Keratinocyte (primary cell): ENCODE measurements at regions not wholly inside any gene's neighbourhood (a gene's known extent, or its start where the extent isn't known, plus 50 kb on each side); places are given as distances from the start of the nearest gene placed in this dataset.

Experiments used
- DNase-seq: peaks from one replicate; pipeline ENCODE4 v3.0.0-alpha.2; 2011; ENCODE audit warnings: low read depth, missing footprints, low spot score
- FAIRE-seq: peaks from 2 replicates; lab custom pipeline; 2011; peaks lifted over from hg19 to GRCh38; lab: Jason Lieb, UNC
- H2AFZ ChIP-seq: 2 replicates; pipeline ENCODE4 v1.6.0; 2012; ENCODE audit warnings: low read length, control low read depth, inconsistent platforms; ENCODE audit not compliant: control insufficient read depth
- H3K27ac ChIP-seq: 2 replicates; pipeline ENCODE4 v1.5.1; 2011; ENCODE audit warnings: low read length; ENCODE audit not compliant: control insufficient read depth, insufficient read depth
- H3K27me3 ChIP-seq: 3 replicates; pipeline ENCODE4 v1.6.0; 2011; ENCODE audit warnings: low read length; ENCODE audit not compliant: control insufficient read depth, insufficient read depth; ENCODE audit errors: extremely low read depth
- H3K36me3 ChIP-seq, 2 experiments: 2 replicates in 1 of 2; 3 replicates in 1 of 2; pipeline ENCODE4 v1.5.1; 2011; ENCODE audit warnings: low read length in 2 of 2, mild to moderate bottlenecking in 1 of 2; ENCODE audit not compliant: control insufficient read depth in 2 of 2, insufficient read depth in 2 of 2; ENCODE audit errors: extremely low read depth in 1 of 2
- H3K4me1 ChIP-seq: 3 replicates; pipeline ENCODE4 v1.5.1; 2011; ENCODE audit warnings: low read length; ENCODE audit not compliant: control insufficient read depth, insufficient read depth; ENCODE audit errors: extremely low read depth
- H3K4me2 ChIP-seq: 3 replicates; pipeline ENCODE4 v1.6.0; 2011; ENCODE audit warnings: low read depth, low read length; ENCODE audit not compliant: control insufficient read depth, insufficient read depth; ENCODE audit errors: extremely low read depth
- H3K4me3 ChIP-seq, 3 experiments: fragments of 200-600 bp in 1 of 3; sonication (generic) in 1 of 3; 2 replicates in 2 of 3; 3 replicates in 1 of 3; pipeline ENCODE4 v1.5.1; 2011 to 2016; ENCODE audit warnings: low read length in 3 of 3, mild to moderate bottlenecking in 3 of 3, control low read depth in 2 of 3, inconsistent platforms in 1 of 3, low read depth in 1 of 3, mixed read lengths in 1 of 3, mixed run types in 1 of 3, moderate library complexity in 1 of 3; ENCODE audit not compliant: control insufficient read depth in 2 of 3, insufficient read depth in 2 of 3; ENCODE audit errors: extremely low read depth in 1 of 3
- H3K79me2 ChIP-seq: 2 replicates; pipeline ENCODE4 v1.6.0; 2012; ENCODE audit warnings: low read length; ENCODE audit not compliant: control insufficient read depth, insufficient read depth
- H3K9ac ChIP-seq: 3 replicates; pipeline ENCODE4 v1.6.0; 2011; ENCODE audit warnings: low read length; ENCODE audit not compliant: control insufficient read depth, insufficient read depth; ENCODE audit errors: extremely low read depth
- H3K9me1 ChIP-seq: 3 replicates; pipeline ENCODE4 v1.6.0; 2011; ENCODE audit warnings: low read length; ENCODE audit not compliant: control insufficient read depth, insufficient read depth; ENCODE audit errors: extremely low read depth
- H3K9me3 ChIP-seq: 2 replicates; pipeline ENCODE4 v1.5.1; 2012; ENCODE audit warnings: low read depth, low read length; ENCODE audit not compliant: control insufficient read depth
- H4K20me1 ChIP-seq: 3 replicates; pipeline ENCODE4 v1.6.0; 2011; ENCODE audit warnings: low read length; ENCODE audit not compliant: control insufficient read depth, insufficient read depth; ENCODE audit errors: extremely low read depth
- EZH2 ChIP-seq: IDR thresholded peaks from one replicate; pipeline ENCODE4 v1.6.1; 2012; ENCODE audit warnings: inconsistent platforms, mild to moderate bottlenecking, low read length, moderate library complexity
- dilution Hi-C: fragments of 300-500 bp; cut with MboI; formaldehyde crosslinking; loops from one replicate; pipeline ENCODE4 v1.7.0; 2020; ENCODE audit warnings: low sequenced_read_pairs; ENCODE audit not compliant: extremely low pct_ligation_motif_present
- TF ChIP-seq, protein P1 (sequence below), 3 experiments: IDR thresholded peaks in 1 of 3; conservative IDR thresholded peaks in 1 of 3; optimal IDR thresholded peaks in 1 of 3; 2 replicates in 2 of 3; 3 replicates in 1 of 3; pipeline versions ENCODE3 to v1.5.1; 2011; ENCODE audit warnings: low read length in 3 of 3, mild to moderate bottlenecking in 3 of 3, moderate library complexity in 2 of 3, control low read depth in 1 of 3, inconsistent platforms in 1 of 3; ENCODE audit not compliant: insufficient read depth in 2 of 3; ENCODE audit errors: extremely low read depth in 1 of 3

DNA sequence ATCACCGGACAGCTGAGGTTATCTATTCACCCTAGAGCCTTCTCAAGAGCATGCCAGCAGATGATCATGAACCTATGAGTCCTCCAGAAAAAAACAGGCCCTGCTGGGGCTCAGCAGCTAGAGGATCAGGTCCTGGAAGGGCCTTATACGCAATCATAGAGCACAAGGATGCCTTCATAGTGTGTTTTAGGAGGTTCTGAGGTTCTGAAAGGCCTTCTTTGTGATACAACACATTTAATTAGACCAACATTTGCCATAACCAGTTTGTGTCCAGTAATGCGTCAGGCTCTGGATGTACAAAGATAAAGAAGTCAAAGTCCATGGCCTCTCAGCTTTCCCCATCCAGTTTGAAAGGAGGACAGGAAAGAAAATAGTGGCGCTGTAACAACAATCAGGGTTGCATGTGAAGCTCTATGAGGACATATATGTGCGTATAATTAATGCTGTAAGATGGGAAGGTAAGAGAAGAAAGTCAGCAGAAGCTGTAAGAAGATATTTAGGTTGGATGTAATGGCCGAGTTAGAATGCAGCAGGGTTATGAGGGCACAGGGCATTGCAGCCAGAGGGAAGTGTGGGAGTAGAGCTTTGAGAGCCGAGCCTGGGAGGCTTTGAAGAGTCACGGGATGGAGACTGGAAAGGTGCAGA lies 302.6 kb upstream of the TBL1XR1 start:
- Histone ChIP-seq H3K9me1 (no peaks in the 10 kb centered on the region), H3K4me1 (peaks cover 3% of the 10 kb centered on the region), H2AFZ (no peak overlapping the region), H4K20me1 (no peaks in the 10 kb centered on the region), H3K9ac (no peak overlapping the region), H3K4me3 (no peak overlapping the region), H3K4me2 (no peak overlapping the region), H3K79me2 (no peaks in the 10 kb centered on the region), H3K9me3 (no peaks in the 10 kb centered on the region), H3K27ac (no peak overlapping the region), H3K36me3 (no peaks in the 10 kb centered on the region), H3K27me3 (no peaks in the 10 kb centered on the region)
- no peak for TF ChIP-seq EZH2
- TF ChIP-seq, protein P1, sequence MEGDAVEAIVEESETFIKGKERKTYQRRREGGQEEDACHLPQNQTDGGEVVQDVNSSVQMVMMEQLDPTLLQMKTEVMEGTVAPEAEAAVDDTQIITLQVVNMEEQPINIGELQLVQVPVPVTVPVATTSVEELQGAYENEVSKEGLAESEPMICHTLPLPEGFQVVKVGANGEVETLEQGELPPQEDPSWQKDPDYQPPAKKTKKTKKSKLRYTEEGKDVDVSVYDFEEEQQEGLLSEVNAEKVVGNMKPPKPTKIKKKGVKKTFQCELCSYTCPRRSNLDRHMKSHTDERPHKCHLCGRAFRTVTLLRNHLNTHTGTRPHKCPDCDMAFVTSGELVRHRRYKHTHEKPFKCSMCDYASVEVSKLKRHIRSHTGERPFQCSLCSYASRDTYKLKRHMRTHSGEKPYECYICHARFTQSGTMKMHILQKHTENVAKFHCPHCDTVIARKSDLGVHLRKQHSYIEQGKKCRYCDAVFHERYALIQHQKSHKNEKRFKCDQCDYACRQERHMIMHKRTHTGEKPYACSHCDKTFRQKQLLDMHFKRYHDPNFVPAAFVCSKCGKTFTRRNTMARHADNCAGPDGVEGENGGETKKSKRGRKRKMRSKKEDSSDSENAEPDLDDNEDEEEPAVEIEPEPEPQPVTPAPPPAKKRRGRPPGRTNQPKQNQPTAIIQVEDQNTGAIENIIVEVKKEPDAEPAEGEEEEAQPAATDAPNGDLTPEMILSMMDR (optimal IDR thresholded peaks at IDR 0.05 in 1 of 3, IDR thresholded peaks at IDR 0.05 in 1 of 3, conservative IDR thresholded peaks at IDR 0.05 in 1 of 3; ENCODE audit: extremely low read depth in 1 of 3, insufficient read depth in 2 of 3, low read length in 3 of 3) = no peak
- dilution Hi-C loops = no loop called here
- FAIRE-seq = no peak
- DNase-seq = no peak

DNA sequence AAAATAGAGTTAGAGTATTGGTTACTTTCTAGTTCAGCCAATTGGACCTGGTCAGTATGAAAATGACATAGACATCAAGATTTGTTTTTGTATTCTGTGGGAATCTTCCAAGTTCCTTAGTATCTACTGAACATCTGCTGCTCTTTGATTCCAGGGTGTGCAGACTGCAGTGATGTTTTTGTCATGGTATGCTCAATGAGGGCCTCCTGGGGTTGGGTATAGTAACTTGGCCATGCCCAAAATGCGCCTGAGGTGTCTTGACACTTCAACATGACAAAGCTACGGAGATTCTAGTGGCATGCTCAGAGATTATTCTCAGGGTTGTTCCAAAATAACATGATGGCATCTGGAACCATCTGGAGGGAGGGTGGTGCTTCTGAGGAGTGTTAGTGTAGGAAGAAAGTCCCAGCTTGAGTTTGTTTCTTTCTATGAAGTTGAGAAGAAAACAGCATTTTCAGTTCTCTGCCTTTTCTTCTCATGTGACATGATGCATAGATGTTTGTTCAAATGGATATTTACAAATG lies 313.5 kb upstream of the TBL1XR1 start:
- no peaks in the 10 kb centered on the region for H3K9me1 ChIP-seq
- H3K36me3 ChIP-seq = no peaks in the 10 kb centered on the region
- no peak overlapping the region for H2AFZ ChIP-seq
- no peaks in the 10 kb centered on the region for H3K9me3 ChIP-seq
- H3K27me3 ChIP-seq = no peaks in the 10 kb centered on the region
- no peak for DNase-seq
- no peak overlapping the region for H3K27ac ChIP-seq
- H3K9ac ChIP-seq = no peak overlapping the region
- no peak for FAIRE-seq
- no peak overlapping the region for H3K4me2 ChIP-seq
- H3K4me1 ChIP-seq = no peaks in the 10 kb centered on the region
- dilution Hi-C loops = no loop called here
- TF ChIP-seq, protein P1 (optimal IDR thresholded peaks at IDR 0.05 in 1 of 3, IDR thresholded peaks at IDR 0.05 in 1 of 3, conservative IDR thresholded peaks at IDR 0.05 in 1 of 3; ENCODE audit: extremely low read depth in 1 of 3, insufficient read depth in 2 of 3, low read length in 3 of 3) = no peak
- TF ChIP-seq EZH2 = no peak
- no peaks in the 10 kb centered on the region for H4K20me1 ChIP-seq
- H3K79me2 ChIP-seq = no peaks in the 10 kb centered on the region
- H3K4me3 ChIP-seq = no peak overlapping the region
